ENCODE measurements at regions not wholly inside any gene's neighbourhood (a gene's known extent, or its start where the extent isn't known, plus 50 kb on each side); places are given as distances from the start of the nearest gene placed in this dataset.

DNA sequence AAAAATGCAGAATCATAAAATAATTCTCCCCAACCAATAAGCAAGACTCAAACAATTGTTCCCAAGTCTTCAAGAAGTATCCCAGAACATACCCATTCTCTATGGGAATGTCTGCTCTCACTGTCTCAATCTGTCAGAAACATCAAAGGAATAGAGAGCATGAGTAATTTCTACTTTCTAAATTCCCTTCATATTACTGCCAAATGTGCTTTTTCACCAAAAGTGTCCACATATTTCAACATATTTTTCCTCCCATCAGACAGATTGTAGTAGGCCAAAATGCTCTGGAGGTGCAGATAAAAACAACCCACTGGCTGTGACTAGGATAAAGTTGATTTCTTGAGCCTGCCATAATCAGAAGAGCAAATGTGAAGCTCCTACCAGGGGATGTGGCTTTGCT, 692.0 kb upstream of the FAM241A start:
- Histone ChIP-seq H3K27me3 (ENCODE audit: control insufficient read depth in 2 of 2, insufficient read depth in 2 of 2, low read length in 2 of 2) (no peaks in the 10 kb centered on the region), H3K27ac (ENCODE audit: low read depth in 1 of 2, low read length in 2 of 2) (no peak overlapping the region), H3K4me1 (ENCODE audit: control insufficient read depth in 1 of 2, insufficient read depth in 2 of 2, low read length in 2 of 2) (no peaks in the 10 kb centered on the region), H2AFZ (ENCODE audit: insufficient read depth, low read depth, low read length, poor library complexity, severe bottlenecking) (no peak overlapping the region), H3K36me3 (replicated peaks in 1 of 2; ENCODE audit: control insufficient read depth in 1 of 2, insufficient read depth in 2 of 2, low read length in 2 of 2) (no peaks in the 10 kb centered on the region), H3K4me3 (replicated peaks in 1 of 3; ENCODE audit: low read depth in 2 of 3, low read length in 3 of 3) (no peak overlapping the region), H3K4me2 (replicated peaks; ENCODE audit: extremely low read depth, low read length, poor library complexity, severe bottlenecking) (no peak overlapping the region), H4K20me1 (ENCODE audit: insufficient read depth, low read length) (no peaks in the 10 kb centered on the region), H3K9ac (ENCODE audit: insufficient read depth, low read length, poor library complexity, severe bottlenecking) (no peak overlapping the region), H3K9me3 (replicated peaks in 1 of 2; ENCODE audit: control insufficient read depth in 1 of 2, insufficient read depth in 1 of 2, low read length in 2 of 2) (no peaks in the 10 kb centered on the region), H3K79me2 (ENCODE audit: insufficient read depth, low read length) (no peaks in the 10 kb centered on the region)
- Mint-ChIP-seq H3K9me3 (no peaks in the 10 kb centered on the region), H3K27me3 (ENCODE audit: low read depth in 3 of 3) (peaks cover 0 to 1% (median 0%) of the 10 kb centered on the region in 3 donors), H3K27ac (peak overlapping the region in 1 of 7 donors; percentile 10), H3K36me3 (no peaks in the 10 kb centered on the region), H3K4me3 (no peak overlapping the region), H3K4me1 (no peaks in the 10 kb centered on the region)
- intact Hi-C loops (cut with micrococcal nuclease): no loop called here
- no peak for DNase-seq
- no peak for TF ChIP-seq CTCF (IDR thresholded peaks at IDR 0.05)

DNA sequence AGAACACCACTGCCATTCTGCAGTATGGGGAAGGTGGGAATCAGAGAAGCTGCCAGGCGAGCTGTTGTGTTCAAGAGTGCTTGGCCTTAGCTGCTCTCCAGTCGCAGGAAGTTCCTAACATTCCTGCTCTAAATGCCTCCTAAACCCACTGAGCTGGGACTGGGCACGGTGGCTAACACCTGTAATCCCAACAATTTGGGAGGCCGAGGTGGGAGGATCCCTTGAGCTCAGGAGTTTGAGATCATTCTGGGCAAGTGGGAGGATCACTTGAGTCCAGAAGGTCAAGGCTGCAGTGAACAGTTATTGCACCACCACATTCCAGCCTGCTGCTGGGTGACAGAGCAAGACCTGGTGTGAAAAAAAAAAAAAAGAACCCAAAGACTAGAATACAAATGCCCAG, 690.3 kb upstream of the FAM241A start:
- no peak overlapping the region for H3K4me3 ChIP-seq (replicated peaks in 1 of 3; ENCODE audit: low read depth in 2 of 3, low read length in 3 of 3)
- H2AFZ ChIP-seq (ENCODE audit: insufficient read depth, low read depth, low read length, poor library complexity, severe bottlenecking): no peak overlapping the region
- no peak overlapping the region for H3K4me3 Mint-ChIP-seq
- no peak overlapping the region for H3K9ac ChIP-seq (ENCODE audit: insufficient read depth, low read length, poor library complexity, severe bottlenecking)
- H3K27me3 ChIP-seq (ENCODE audit: control insufficient read depth in 2 of 2, insufficient read depth in 2 of 2, low read length in 2 of 2): no peaks in the 10 kb centered on the region
- H3K36me3 ChIP-seq (replicated peaks in 1 of 2; ENCODE audit: control insufficient read depth in 1 of 2, insufficient read depth in 2 of 2, low read length in 2 of 2): no peaks in the 10 kb centered on the region
- H3K4me1 Mint-ChIP-seq: no peaks in the 10 kb centered on the region
- DNase-seq: no peak
- no peak overlapping the region for H3K27ac Mint-ChIP-seq
- H3K79me2 ChIP-seq (ENCODE audit: insufficient read depth, low read length): no peaks in the 10 kb centered on the region
- H3K4me2 ChIP-seq (replicated peaks; ENCODE audit: extremely low read depth, low read length, poor library complexity, severe bottlenecking): no peak overlapping the region
- H3K27ac ChIP-seq (ENCODE audit: low read depth in 1 of 2, low read length in 2 of 2): no peak overlapping the region
- peaks cover 0 to 1% (median 0%) of the 10 kb centered on the region in 3 donors for H3K27me3 Mint-ChIP-seq (ENCODE audit: low read depth in 3 of 3)
- H4K20me1 ChIP-seq (ENCODE audit: insufficient read depth, low read length): no peaks in the 10 kb centered on the region
- H3K9me3 Mint-ChIP-seq: no peaks in the 10 kb centered on the region
- H3K4me1 ChIP-seq (ENCODE audit: control insufficient read depth in 1 of 2, insufficient read depth in 2 of 2, low read length in 2 of 2): no peaks in the 10 kb centered on the region
- WGBS (ENCODE audit: insufficient coverage): no CpG with 5 or more reads among the region's 4 CpGs
- intact Hi-C loops (cut with micrococcal nuclease): no loop called here
- TF ChIP-seq CTCF (IDR thresholded peaks at IDR 0.05): no peak
- no peaks in the 10 kb centered on the region for H3K9me3 ChIP-seq (replicated peaks in 1 of 2; ENCODE audit: control insufficient read depth in 1 of 2, insufficient read depth in 1 of 2, low read length in 2 of 2)
- H3K36me3 Mint-ChIP-seq: no peaks in the 10 kb centered on the region

All from CD14-positive monocyte (primary cell).